ENCODE measurements at regions not wholly inside any gene's neighbourhood (a gene's known extent, or its start where the extent isn't known, plus 50 kb on each side); places are given as distances from the start of the nearest gene placed in this dataset.
A peak's percentile ranks its signal among the peaks of the same experiment; 100 is the strongest.

DNA sequence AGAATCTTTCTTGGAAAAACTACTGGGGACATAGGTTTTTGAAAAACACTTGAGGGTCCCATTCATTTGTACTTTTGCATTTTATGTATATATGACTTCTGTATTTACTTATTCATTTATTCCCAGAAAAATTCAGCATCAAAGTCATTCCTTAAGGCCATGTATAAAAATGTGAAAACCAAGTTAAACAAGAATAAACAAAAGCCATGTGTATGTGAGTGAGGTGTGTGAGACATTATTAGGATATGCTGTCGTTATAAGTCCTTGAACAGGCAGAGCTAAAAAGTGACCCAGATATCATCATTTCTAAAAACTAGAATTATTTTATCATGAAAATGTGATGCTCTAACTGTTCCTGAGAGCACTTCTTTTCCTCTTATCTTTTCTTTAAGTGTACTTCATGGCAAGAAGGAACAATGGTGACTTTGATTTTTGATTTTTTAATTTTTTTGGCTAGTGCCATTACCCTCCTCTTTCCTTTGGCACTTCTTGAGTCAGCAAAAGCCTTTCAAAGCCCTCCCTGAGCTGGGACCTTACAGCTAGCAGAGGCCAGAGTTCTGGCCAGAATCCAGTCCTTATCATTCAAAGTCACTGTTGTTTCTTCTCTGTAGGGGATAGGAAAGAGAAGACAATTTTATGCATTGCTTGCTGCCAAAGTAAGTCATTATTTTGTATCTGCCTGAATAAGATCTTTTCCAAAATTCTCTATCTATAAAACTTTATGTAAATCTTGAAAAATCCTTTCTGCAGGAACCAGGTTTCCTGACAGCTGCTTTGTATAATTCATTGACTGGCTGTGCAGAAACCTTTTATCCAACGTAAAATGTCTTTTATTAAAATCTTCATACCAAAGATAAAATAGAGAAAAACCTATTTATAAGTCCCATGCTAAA, 419.7 kb upstream of the PRICKLE1 start:
- DNase-seq: peak; percentile 8

DNA sequence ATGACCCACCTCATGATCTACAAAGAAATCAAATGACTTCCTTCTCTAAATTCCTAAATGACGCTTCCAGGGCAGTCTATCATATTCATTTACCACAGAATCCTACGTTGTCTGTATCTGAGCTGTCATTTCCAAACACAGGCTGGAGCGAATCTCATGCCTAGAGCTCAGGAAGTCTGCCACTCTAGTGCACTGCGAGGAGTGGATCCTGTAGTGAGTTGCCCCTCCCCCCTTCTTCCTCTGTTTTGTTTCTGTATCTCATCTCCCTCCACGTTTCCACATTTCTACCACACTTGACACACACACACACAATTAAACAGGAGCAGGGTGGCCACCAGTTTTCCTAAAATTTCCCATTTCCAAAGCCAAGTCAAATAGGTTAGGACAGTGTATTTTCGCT, 415.4 kb upstream of the PRICKLE1 start:
- no peak for DNase-seq

DNA sequence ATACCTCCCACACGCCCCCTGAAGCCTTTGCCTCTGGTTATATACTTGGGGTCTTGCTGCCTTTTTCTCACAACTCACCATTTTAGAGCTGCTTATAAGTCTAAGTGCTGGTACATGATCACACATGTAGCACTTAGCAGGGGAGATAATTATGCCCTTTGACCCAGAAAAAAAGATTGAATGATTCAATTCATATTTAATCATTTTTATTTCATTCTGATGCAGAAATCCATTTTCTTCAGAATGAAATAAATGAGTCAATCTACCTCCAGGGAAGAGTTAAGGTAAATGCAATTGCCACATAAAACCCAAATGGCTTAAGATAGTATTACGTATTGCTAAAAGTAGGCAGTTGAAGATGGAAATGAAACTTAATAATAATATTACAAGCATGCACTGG, 414.6 kb upstream of the PRICKLE1 start:
- no peak for DNase-seq

DNA sequence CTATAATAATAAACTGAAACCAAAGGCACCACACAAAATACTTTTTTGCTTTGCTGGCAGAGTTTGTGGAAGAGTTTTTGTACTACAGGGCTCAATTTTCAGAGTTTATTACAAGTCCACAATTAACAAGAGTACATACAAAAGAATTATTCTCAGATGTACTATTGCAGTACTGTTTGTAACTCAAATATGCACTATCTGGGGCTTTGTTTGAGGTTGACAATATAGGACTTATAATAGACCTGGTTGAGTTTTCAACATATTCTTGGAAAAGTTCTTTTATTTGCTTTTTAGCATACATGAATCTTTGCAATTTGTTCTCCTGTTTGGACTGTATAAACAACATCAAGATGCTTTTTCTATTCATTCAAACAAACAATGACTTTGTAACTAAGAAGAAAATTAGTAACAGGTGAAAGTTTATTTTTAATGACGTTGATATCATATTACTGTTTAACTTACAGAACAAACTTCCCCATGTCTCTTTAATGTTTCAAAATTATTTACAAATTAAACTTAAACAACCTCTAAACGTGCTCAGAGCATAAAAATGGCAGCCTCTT, 407.4 kb upstream of the PRICKLE1 start:
- no peak for DNase-seq

DNA sequence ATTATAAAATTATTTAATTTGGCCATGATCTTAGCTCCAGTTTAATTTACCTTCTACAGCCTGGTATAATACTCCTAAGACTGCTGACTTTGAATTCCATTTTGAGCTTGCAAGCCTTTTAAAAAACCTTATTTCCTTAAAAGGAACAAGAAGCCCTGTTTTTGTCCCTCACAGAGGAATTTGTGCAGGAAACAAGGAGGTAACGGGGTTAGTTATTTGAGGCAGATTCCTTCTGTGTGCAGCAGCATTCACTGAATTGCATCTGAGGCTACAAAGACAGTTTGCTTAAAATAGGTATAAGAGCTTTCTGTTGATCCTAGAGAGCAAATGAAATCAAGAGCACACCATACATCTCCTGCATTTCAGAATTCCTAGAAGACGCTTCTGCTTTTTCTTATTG, 403.3 kb upstream of the PRICKLE1 start:
- DNase-seq: peak; percentile 14

DNA sequence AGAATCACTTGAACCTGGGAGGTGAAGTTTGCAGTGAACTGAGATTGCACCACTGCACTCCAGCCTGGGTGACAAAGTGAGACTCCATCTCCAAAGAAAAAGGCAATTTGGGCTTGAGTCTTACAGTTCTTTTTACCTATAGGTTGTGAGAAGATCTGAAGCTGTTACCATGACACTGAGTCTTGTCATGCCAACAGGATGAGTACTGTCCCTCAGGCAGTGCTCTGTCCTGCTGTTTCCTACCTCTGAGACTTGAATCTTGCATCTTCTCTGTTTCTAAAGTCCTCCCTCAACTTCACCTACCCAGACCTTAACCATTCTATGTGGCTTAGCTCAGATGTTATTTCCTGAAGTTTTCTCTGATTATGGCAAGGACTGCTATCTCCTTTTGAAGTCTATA, 400.8 kb upstream of the PRICKLE1 start:
- DNase-seq: no peak

DNA sequence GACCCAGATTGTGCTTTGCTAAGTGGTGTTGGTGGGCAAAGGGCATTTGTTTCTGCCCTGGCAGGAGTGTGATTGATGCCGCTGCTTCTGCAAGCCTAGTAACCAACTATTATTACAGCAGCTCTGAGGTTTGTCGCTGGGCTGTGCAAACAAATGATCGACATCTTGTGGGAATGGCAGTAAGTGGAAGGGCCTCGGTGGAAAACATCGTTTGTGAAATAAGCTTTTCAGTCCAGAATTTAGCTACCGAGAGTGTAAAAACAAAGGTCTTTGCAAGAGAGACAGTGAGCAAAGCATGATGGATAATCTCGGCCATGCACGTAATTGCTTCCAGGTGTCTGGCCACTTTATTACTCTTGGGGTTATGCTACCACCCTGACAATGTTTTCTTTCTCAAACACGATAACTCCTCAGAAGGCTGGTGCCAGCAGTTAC, 397.7 kb upstream of the PRICKLE1 start:
- peak; percentile 20 for DNase-seq

DNA sequence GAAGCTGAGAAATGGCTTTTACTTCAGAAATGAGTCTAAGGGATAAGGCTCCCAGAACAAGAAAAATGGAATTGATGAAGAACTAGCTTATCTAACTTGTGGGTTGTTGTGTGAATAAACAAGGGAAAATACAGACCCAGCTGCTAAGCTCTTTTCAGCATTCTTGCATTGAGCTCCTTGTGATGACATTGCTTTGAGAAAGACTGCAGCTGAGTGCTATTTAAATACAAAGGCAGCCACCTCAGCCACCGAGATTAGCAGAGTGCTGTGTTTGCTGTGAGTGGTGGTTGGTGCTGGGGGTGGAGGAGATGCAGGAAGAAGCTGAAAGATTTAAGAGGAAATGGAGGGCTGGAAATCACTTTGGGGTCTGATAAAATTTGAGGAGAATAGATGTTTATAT, 396.0 kb upstream of the PRICKLE1 start:
- no peak for DNase-seq

DNA sequence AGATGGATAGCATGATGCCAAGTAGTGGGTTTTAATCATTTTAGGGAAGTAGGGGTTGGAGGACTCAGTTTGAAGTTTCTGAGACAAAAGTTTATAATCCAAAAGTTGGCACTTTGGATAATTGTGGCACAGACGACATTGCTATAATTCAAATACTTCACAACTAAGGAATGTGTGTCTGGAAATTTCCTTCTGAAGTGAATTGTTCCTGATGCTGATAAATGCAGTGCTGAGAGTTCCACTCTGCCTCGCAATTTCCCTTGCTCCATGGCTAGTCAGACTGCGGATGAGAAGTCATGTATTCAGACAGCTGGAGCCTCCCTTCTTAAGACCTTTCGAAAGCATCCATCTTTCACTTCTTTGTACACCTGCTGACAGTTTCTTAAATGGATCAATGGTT, 393.3 kb upstream of the PRICKLE1 start:
- DNase-seq: peak; percentile 40

DNA sequence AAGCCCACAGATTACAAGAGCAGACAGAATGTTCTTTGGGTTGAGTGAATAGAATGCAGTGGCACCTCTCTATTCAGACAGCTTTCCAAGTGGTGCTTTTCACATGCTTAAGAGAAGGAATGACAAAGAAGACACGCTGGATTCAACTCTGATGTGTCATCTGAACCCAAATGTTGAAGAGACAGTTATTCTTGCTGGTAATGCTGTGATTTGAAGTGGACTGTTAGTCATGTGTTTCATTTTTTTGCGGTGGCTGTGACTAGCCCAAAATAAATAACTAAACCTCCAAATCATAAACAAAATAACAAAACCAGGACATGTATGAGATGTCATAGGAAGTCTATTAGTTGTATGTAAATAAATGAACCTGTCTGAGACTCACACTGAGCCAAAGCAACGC, 391.8 kb upstream of the PRICKLE1 start:
- no peak for DNase-seq

DNA sequence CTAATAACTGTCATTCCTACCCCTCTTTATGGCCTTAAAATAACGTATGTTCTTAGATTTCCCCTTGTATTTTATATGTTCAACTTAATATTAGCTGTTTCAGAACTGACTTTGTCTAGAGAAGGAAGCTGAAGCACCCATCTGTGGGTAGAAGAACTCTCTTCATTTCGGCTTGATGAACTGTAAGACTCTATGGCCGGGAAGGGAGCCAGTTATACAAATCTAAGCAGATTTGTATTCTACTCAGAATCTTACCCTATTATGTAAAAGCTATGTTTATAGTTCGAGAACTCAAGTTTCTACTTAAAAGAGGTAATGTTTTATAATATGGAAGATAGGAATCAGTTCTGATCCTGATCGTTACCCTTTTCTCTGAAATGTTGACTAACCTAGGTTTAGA, 390.9 kb upstream of the PRICKLE1 start:
- DNase-seq: no peak

DNA sequence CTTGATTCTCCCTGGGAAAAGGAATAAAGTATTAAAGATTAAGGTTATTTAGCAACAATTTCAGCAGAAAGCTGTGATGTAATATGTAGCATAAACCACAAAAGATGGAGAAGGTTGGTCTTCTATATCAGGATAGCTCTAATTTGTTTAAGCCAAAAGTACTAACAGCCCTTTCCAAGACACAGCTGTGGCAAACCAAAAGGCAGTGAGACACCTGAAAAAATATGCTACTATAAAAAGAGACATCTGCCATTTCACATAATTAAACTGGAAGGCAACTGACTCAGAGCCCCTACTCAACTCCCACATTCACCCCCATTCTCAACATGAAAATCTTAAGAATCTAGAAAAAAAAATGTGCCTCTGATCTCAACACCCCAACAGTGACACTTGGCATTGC, 390.2 kb upstream of the PRICKLE1 start:
- no peak for DNase-seq

DNA sequence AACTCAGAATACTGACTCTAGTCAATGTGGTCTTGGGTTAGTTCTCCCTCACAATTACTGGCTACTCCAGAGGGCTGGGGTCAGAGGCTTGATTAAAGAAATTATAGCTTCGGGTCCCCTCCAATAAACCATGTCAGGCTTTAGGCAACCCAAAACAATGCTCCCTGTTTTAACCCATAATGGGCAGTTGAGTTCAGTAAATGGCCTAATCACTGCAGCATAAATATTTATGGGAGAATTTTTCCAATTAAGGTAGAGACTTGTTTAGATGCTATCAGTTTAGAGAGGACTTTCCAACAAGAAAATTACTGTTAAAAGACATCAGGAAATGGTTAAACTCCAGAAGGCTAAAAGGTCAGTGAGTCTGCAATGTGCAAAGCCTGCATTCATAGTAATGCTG, 389.2 kb upstream of the PRICKLE1 start:
- DNase-seq: no peak

DNA sequence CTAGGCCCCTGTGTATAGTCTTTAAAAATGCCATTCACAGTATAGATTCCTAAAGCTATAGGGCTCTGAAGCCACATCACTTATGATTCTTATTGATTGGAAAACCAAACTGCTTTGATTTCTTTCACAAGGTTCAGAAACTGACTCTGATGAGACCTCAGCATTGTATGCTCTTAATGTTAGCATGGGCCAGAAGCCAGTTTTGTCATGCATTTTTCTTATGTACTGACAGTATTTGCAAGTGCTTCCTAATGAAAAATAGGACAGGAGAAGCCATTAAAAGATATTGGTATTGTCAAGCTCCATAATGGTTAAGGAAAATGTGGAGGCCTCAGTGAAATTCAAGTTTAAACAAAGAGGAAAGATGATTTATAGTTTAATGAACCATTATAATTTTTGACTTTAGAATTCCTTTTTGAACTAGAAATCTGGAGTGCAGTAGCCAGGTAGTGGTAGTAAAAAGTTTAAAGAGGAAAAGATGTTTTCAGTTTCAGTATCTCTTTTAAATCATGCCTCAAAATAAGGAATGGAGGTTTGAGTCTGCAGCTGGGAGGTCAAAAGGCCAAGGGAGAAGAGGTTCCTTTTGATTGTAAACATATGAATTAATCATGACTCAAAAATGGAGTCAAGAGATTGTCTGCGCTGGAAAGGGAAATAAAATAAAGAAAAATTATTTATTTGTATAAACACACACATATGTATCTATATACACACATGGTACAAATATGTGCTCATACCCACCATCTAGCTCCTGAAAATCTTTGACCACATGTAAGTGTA, 388.1 kb upstream of the PRICKLE1 start:
- peak; percentile 35 for DNase-seq

DNA sequence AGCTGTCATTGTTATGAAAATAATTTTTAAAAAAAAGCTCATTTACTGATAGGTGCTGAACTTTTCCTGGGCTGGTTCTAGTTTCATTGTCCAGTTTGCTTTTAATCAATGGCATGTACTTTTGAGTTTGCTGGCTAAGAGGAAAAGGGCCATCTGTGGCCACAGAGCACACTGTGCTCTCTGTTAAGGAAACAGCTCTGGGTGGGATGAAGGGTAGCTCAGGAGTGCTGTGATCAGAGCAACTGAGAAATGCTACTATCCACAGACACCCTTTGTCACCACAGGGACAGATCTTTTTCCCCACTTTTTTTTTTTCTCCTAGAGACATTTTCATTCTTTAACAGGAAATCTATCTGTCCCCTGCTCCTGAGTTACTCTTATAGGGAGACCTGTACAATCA, 387.1 kb upstream of the PRICKLE1 start:
- DNase-seq: no peak

DNA sequence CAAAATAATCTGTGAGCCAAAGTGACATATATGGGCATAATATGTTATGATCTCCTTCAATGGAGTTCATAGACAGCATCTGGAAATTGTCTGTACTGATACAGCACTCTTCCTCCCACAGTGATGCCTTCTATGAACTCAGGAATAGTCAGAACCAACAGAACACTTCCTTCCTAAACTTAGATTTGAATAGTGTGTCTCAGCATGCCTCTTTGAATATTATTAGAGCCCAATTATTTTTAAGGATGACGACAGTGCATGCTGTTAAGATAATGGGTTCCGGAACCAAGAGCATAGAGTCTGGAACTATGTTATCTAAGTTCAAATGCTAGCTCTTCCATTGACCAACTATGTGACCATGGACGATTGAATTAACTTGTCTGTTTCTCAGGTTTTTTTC, 386.6 kb upstream of the PRICKLE1 start:
- no peak for DNase-seq

DNA sequence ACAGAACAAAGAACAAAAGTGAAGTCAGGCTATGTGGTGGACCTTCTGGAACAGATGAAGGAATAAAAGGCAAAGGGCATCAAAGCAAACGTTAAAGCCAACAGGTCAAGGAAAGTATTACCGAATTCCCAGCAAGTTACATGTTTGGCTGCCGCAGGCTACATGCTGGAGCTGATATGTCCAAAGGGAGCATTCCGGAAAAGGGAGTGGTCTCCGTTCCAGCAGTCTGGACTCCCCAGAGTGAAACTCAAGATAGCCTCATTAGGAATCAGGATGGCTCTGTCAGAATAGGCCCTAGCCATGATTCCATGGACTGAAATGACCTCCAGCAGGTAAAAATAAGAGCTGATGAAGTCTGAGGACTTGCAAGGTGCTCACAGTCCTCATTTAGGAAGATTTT, 379.8 kb upstream of the PRICKLE1 start:
- peak; percentile 47 for DNase-seq

DNA sequence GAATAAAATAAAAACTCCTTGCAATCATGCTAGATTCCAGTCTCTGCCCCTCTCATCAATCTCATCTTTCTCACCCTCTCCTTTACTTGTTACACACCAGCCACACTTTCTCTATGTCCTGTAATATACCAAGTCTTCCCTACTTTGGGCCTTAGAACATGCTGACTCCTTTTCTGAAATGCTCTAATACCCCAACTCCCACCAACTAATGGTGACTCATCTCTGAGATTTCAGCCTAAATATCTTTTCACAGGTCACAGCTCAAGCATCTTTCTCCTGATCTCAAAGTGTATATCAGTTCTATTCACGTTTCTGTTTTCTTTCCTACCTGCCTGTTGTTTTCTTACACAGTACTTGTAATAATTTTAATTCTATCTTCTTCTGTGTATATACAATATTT, 378.9 kb upstream of the PRICKLE1 start:
- no peak for DNase-seq

DNA sequence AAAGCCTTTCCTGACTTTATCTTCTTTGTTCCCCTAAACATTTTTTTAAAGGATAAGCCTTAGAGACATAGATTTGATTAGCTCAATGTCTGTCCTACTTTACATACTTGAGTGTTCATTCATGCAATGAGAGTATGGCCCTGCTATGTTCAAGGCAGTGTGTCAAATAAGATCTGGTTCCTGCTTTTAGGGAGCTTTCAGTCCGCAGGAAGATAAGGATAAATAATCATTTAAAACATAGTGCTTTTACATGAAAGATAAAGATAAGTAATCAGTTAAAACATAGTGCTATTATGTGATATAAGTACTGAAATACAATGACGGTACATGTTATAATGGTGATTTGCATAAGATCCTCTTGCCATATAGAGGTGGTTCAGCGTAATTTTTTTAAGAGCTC, 378.3 kb upstream of the PRICKLE1 start:
- DNase-seq: no peak

DNA sequence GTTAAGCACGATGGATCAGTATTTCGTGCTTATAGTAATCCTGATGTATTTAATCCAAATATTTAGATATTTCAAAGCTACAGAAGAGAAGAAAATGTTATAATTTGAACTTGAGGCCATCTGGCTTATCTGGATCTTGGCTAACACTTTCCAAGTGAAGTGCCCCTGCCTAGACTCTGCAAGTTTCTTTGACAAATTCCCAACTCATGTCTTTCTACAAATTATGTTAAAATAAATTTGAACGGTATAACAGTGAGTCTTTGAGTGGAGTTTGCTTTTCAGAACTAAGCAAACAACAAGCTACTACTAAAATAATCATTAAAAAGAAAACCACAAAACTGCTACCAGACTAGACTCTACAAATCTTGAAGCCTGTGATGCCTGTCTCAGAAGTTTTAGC, 374.4 kb upstream of the PRICKLE1 start:
- DNase-seq: no peak

DNA sequence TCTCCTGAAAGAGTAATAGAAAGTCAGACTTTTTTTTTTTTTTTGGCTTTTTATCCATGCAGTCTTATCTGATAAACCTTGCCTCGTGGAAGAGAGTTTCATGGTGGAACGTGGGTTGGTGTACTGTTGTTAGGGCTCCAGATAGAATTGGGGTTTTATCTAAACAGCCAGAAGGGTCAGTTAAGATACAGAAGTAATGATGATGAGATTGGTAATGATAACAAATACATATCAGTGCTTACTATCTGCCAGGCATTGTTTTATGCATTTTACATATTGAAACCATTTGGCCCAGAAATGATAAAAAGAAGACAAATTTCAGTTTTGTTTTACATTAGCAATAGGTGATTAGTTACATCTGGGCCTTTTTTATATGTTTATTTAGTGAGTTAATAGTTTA, 372.8 kb upstream of the PRICKLE1 start:
- no peak for DNase-seq

DNA sequence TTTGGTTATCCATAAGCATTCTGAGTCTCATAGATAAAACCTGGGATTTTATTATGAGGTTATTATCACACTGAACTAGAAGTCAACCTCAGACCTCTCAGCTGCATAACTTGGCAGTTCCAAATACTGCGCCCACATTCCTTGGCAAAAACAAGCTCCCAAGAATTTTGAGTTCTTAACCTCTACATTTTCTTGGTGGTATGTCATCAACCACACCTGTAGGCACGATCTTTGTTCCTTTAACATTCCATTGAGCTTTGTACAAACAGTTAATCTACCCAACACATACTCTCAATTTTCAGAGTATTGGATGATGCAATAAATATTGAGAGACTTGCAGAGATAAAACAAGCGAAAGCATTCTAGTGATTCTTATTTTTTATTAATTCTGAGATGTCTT, 371.8 kb upstream of the PRICKLE1 start:
- peak; percentile 94 for DNase-seq

DNA sequence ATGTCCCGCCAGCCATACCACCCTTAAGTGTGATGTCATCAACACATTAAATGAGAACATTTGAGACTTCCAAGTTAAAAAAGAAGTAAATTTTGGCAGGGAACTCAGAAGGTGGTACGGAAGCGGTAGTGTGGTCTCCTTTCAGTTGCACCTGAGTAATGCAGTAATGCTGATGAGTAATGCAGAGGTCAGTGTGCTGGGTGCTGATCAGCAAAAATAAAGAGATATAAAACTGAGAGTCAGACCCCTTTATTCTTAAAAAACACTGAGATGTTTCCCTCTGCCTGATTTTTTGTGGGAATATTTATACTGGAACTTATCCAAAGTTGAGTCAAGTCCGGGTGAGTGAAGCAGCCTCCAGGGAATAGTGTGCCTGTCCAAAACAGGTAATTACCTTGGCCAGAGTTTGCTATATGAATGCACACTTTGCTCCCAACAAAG, 370.6 kb upstream of the PRICKLE1 start:
- DNase-seq: peak; percentile 37

DNA sequence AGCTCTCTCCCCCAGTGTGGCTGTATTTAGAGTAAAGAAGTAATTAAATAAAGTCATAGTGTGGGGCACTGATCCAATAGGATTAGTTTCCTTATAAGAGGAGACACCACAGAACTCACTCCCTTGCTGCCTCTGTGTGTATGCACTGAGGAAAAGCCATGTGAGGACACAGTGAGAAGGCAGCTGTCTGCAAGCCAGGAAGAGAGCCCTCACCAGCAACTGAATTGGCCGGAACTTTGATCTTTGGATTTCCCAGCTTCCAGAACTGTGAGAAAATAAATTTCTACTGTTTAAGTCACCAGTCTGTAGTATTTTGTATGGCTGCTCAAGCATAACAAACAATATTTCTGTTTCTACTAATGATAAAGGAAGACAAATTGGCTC, 368.7 kb upstream of the PRICKLE1 start:
- DNase-seq: peak; percentile 40

All from fibroblast of upper back skin (primary cell).